Neural cell (in vitro differentiated cells): ENCODE measurements at regions not wholly inside any gene's neighbourhood (a gene's known extent, or its start where the extent isn't known, plus 50 kb on each side); places are given as distances from the start of the nearest gene placed in this dataset.

Experiments used
- H2AFZ ChIP-seq: fragments of 200-600, 300-800 bp; sonication (generic), shearing (Covaris generic); 2 replicates; pipeline ENCODE4 v1.6.0; 2014; ENCODE audit warnings: low read depth, mild to moderate bottlenecking, antibody characterized with exemption, low read length, moderate library complexity
- H3F3A ChIP-seq: fragments of 200-600 bp; shearing (Covaris generic); 2 replicates; pipeline ENCODE4 v1.6.1; 2016; ENCODE audit warnings: mild to moderate bottlenecking, moderate library complexity, mixed read lengths, antibody characterized with exemption, low read length; ENCODE audit not compliant: insufficient read depth, poor library complexity, severe bottlenecking
- H3K27ac ChIP-seq: fragments of 200-600, 300-800 bp; sonication (generic), shearing (Covaris generic); 2 replicates; pipeline ENCODE4 v1.5.1; 2014; ENCODE audit warnings: mild to moderate bottlenecking, low read length, moderate library complexity
- H3K27me3 ChIP-seq: fragments of 300-800, 200-600 bp; sonication (generic), shearing (Covaris generic); 2 replicates; pipeline ENCODE4 v1.6.0; 2014; ENCODE audit warnings: mild to moderate bottlenecking, low read depth, low read length, moderate library complexity; ENCODE audit not compliant: insufficient read depth
- H3K36me3 ChIP-seq: fragments of 300-800, 200-600 bp; sonication (generic), shearing (Covaris generic); 2 replicates; pipeline ENCODE4 v1.5.1; 2014; ENCODE audit warnings: mild to moderate bottlenecking, antibody characterized with exemption, low read length, moderate library complexity; ENCODE audit not compliant: insufficient read depth
- H3K4me2 ChIP-seq: fragments of 300-800, 200-600 bp; sonication (generic), shearing (Covaris generic); 2 replicates; pipeline ENCODE4 v1.6.0; 2014; ENCODE audit warnings: mild to moderate bottlenecking, low read length
- H3K4me3 ChIP-seq: fragments of 300-800, 200-600 bp; sonication (generic), shearing (Covaris generic); 2 replicates; pipeline ENCODE4 v1.5.1; 2014; ENCODE audit warnings: mild to moderate bottlenecking, low read length, moderate library complexity
- H3K79me2 ChIP-seq: fragments of 200-600 bp; shearing (Covaris generic); replicated peaks from 2 replicates; pipeline ENCODE4 v1.6.0; 2014; ENCODE audit warnings: mild to moderate bottlenecking, low read length, moderate library complexity; ENCODE audit not compliant: insufficient read depth
- H3K9ac ChIP-seq: fragments of 300-800, 200-600 bp; sonication (generic), shearing (Covaris generic); 2 replicates; pipeline ENCODE4 v1.6.1; 2016; ENCODE audit warnings: mild to moderate bottlenecking, low read length, mixed read lengths
- H3K9me2 ChIP-seq: fragments of 200-600 bp; shearing (Covaris generic); 2 replicates; pipeline ENCODE4 v1.6.1; 2016; ENCODE audit warnings: mild to moderate bottlenecking, low read length, mixed read lengths; ENCODE audit not compliant: insufficient read depth
- H3K9me3 ChIP-seq: fragments of 200-600, 300-800 bp; sonication (generic), shearing (Covaris generic); 2 replicates; pipeline ENCODE4 v1.6.1; 2016; ENCODE audit warnings: mild to moderate bottlenecking, mixed run types, low read length, moderate library complexity, mixed read lengths
- H4K20me1 ChIP-seq: fragments of 200-600 bp; shearing (Covaris generic); 2 replicates; pipeline ENCODE4 v1.6.1; 2016; ENCODE audit warnings: mild to moderate bottlenecking, mixed run types; ENCODE audit not compliant: insufficient read depth
- EP300 ChIP-seq: fragments of 450-650 bp; conservative IDR thresholded peaks from 2 replicates; pipeline ENCODE4 v1.6.1; 2014; ENCODE audit warnings: antibody characterized with exemption, mild to moderate bottlenecking, moderate library complexity; ENCODE audit not compliant: poor library complexity, severe bottlenecking
- EZH2 ChIP-seq: fragments of 200-600, 300-800 bp; shearing (Covaris generic), sonication (generic); IDR thresholded peaks from 2 replicates; pipeline ENCODE4 v1.6.1; 2014; ENCODE audit warnings: antibody characterized with exemption, low read length, borderline replicate concordance, mild to moderate bottlenecking; ENCODE audit not compliant: insufficient read depth, poor library complexity, severe bottlenecking
- MXI1 ChIP-seq: fragments of 450-650 bp; conservative IDR thresholded peaks from 2 replicates; pipeline ENCODE4 v1.6.1; 2014; ENCODE audit warnings: antibody characterized with exemption, mild to moderate bottlenecking; ENCODE audit not compliant: poor library complexity, severe bottlenecking
- POLR2AphosphoS5 ChIP-seq: IDR thresholded peaks from 2 replicates; pipeline ENCODE4 v1.6.1; 2012
- RAD21 ChIP-seq: fragments of 450-650 bp; conservative IDR thresholded peaks from 2 replicates; pipeline ENCODE4 v1.6.1; 2014; ENCODE audit warnings: antibody characterized with exemption, mild to moderate bottlenecking, moderate library complexity
- SMC3 ChIP-seq: fragments of 450-650 bp; conservative IDR thresholded peaks from 2 replicates; pipeline ENCODE4 v1.6.1; 2014; ENCODE audit warnings: antibody characterized with exemption, mild to moderate bottlenecking, moderate library complexity; ENCODE audit not compliant: poor library complexity
- TAF1 ChIP-seq: IDR thresholded peaks from 2 replicates; pipeline ENCODE4 v1.6.1; 2012; ENCODE audit warnings: low read depth
- TF ChIP-seq, protein P1 (sequence below): IDR thresholded peaks from 2 replicates; pipeline ENCODE4 v1.6.1; 2012; ENCODE audit warnings: borderline replicate concordance
- TF ChIP-seq, protein P2 (sequence below): fragments of 450-650 bp; IDR thresholded peaks from 2 replicates; pipeline ENCODE4 v1.5.1; 2014; ENCODE audit warnings: antibody characterized with exemption, mild to moderate bottlenecking, moderate library complexity; ENCODE audit not compliant: poor library complexity, severe bottlenecking

DNA sequence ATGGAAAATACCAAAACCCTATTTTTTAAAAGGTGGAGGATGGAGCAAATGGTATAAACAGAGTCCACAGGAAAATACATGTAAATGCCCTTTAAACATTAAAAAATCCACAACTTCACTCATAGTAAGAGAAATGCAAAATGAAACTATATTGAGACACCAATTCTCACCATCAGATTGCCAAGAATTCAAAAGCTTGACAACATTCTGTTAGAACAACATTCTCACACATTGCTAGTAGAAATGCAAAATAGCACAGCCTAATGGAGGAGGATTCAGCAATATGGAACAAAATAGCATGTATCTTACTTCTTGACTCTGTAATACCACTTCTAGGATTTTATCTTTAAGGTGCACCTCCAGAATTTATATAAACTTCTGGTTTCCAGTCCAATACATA, 351.8 kb downstream of the NXPE2 start:
- Histone ChIP-seq H3K27me3 (no peaks in the 10 kb centered on the region), H3K9me3 (no peaks in the 10 kb centered on the region), H3K79me2 (no peaks in the 10 kb centered on the region), H3K4me3 (no peak overlapping the region), H3K9ac (no peak overlapping the region), H3K4me2 (no peak overlapping the region), H2AFZ (no peak overlapping the region), H4K20me1 (no peaks in the 10 kb centered on the region), H3F3A (no peaks in the 10 kb centered on the region), H3K27ac (no peak overlapping the region), H3K9me2 (no peaks in the 10 kb centered on the region), H3K36me3 (no peaks in the 10 kb centered on the region)
- TF ChIP-seq, protein P1, sequence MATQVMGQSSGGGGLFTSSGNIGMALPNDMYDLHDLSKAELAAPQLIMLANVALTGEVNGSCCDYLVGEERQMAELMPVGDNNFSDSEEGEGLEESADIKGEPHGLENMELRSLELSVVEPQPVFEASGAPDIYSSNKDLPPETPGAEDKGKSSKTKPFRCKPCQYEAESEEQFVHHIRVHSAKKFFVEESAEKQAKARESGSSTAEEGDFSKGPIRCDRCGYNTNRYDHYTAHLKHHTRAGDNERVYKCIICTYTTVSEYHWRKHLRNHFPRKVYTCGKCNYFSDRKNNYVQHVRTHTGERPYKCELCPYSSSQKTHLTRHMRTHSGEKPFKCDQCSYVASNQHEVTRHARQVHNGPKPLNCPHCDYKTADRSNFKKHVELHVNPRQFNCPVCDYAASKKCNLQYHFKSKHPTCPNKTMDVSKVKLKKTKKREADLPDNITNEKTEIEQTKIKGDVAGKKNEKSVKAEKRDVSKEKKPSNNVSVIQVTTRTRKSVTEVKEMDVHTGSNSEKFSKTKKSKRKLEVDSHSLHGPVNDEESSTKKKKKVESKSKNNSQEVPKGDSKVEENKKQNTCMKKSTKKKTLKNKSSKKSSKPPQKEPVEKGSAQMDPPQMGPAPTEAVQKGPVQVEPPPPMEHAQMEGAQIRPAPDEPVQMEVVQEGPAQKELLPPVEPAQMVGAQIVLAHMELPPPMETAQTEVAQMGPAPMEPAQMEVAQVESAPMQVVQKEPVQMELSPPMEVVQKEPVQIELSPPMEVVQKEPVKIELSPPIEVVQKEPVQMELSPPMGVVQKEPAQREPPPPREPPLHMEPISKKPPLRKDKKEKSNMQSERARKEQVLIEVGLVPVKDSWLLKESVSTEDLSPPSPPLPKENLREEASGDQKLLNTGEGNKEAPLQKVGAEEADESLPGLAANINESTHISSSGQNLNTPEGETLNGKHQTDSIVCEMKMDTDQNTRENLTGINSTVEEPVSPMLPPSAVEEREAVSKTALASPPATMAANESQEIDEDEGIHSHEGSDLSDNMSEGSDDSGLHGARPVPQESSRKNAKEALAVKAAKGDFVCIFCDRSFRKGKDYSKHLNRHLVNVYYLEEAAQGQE, result no peak
- no peak for TF ChIP-seq TAF1
- no peak for TF ChIP-seq SMC3
- TF ChIP-seq, protein P2, sequence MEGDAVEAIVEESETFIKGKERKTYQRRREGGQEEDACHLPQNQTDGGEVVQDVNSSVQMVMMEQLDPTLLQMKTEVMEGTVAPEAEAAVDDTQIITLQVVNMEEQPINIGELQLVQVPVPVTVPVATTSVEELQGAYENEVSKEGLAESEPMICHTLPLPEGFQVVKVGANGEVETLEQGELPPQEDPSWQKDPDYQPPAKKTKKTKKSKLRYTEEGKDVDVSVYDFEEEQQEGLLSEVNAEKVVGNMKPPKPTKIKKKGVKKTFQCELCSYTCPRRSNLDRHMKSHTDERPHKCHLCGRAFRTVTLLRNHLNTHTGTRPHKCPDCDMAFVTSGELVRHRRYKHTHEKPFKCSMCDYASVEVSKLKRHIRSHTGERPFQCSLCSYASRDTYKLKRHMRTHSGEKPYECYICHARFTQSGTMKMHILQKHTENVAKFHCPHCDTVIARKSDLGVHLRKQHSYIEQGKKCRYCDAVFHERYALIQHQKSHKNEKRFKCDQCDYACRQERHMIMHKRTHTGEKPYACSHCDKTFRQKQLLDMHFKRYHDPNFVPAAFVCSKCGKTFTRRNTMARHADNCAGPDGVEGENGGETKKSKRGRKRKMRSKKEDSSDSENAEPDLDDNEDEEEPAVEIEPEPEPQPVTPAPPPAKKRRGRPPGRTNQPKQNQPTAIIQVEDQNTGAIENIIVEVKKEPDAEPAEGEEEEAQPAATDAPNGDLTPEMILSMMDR, result no peak
- no peak for TF ChIP-seq EP300
- no peak for TF ChIP-seq EZH2
- no peak for TF ChIP-seq POLR2AphosphoS5

GRCh38 chr11:115036406-115037180, 358.3 kb downstream of the NXPE2 start:
- no peaks in the 10 kb centered on the region for H3K79me2 ChIP-seq
- H3K36me3 ChIP-seq, result no peaks in the 10 kb centered on the region
- H3K9me2 ChIP-seq, result no peaks in the 10 kb centered on the region
- no peak overlapping the region for H3K4me2 ChIP-seq
- H3K9me3 ChIP-seq, result no peaks in the 10 kb centered on the region
- TF ChIP-seq MXI1 (no peak), SMC3 (no peak), EP300 (no peak), POLR2AphosphoS5 (no peak), TAF1 (no peak), RAD21 (no peak), EZH2 (no peak)
- TF ChIP-seq, protein P1, result no peak
- TF ChIP-seq, protein P2, result no peak
- H3K9ac ChIP-seq, result no peak overlapping the region
- H3K4me3 ChIP-seq, result no peak overlapping the region
- no peaks in the 10 kb centered on the region for H4K20me1 ChIP-seq
- no peaks in the 10 kb centered on the region for H3F3A ChIP-seq
- no peak overlapping the region for H2AFZ ChIP-seq
- H3K27me3 ChIP-seq, result no peaks in the 10 kb centered on the region
- H3K27ac ChIP-seq, result no peak overlapping the region
